ENCODE measurements at regions not wholly inside any gene's neighbourhood (a gene's known extent, or its start where the extent isn't known, plus 50 kb on each side); places are given as distances from the start of the nearest gene placed in this dataset.

- H3K36me3 ChIP-seq (ENCODE audit: control insufficient read depth, low read length), result no peaks in the 10 kb centered on the region
- no peaks in the 10 kb centered on the region for H3K27me3 ChIP-seq (ENCODE audit: control insufficient read depth, low read length)
- H3K9me2 ChIP-seq (replicated peaks; ENCODE audit: control insufficient read depth, low read length), result no peaks in the 10 kb centered on the region
- no peaks in the 10 kb centered on the region for H3K79me2 ChIP-seq (ENCODE audit: control insufficient read depth, low read length)
- no peaks in the 10 kb centered on the region for H4K20me1 ChIP-seq (ENCODE audit: control insufficient read depth, insufficient read depth, low read depth, low read length)
- no peak overlapping the region for H3K4me2 ChIP-seq (ENCODE audit: low read length)
- peaks cover 13% of the 10 kb centered on the region for H3K4me1 ChIP-seq (ENCODE audit: control insufficient read depth, low read length)
- H3K9me3 ChIP-seq (ENCODE audit: control insufficient read depth, insufficient read depth, low read length), result peaks cover 9% of the 10 kb centered on the region; the same call in 1 of the 2 replicates
- H3K4me3 ChIP-seq (ENCODE audit: low read length), result no peak overlapping the region
- H3F3A ChIP-seq (ENCODE audit: control insufficient read depth, insufficient read depth), result peaks cover 7% of the 10 kb centered on the region
- TF ChIP-seq EZH2phosphoT487 (IDR thresholded peaks at IDR 0.05; ENCODE audit: borderline replicate concordance, low read length) (no peak), CTCF (IDR thresholded peaks at IDR 0.05; ENCODE audit: low read depth, low read length, poor library complexity, severe bottlenecking) (no peak)
- no peak overlapping the region for H3K27ac ChIP-seq (ENCODE audit: low read depth, low read length)
These were observed 999.6 kb downstream of the BRD1 start for GRCh38 chr22:48827904-48828555.

- no peaks in the 10 kb centered on the region for H3K79me2 ChIP-seq (ENCODE audit: control insufficient read depth, low read length)
- peaks cover 7% of the 10 kb centered on the region for H3K4me1 ChIP-seq (ENCODE audit: control insufficient read depth, low read length)
- no peaks in the 10 kb centered on the region for H3K9me2 ChIP-seq (replicated peaks; ENCODE audit: control insufficient read depth, low read length)
- H3K4me2 ChIP-seq (ENCODE audit: low read length), result no peak overlapping the region
- peaks cover 7% of the 10 kb centered on the region for H3F3A ChIP-seq (ENCODE audit: control insufficient read depth, insufficient read depth)
- no peak overlapping the region for H3K4me3 ChIP-seq (ENCODE audit: low read length)
- H3K36me3 ChIP-seq (ENCODE audit: control insufficient read depth, low read length), result no peaks in the 10 kb centered on the region
- H3K27me3 ChIP-seq (ENCODE audit: control insufficient read depth, low read length), result no peaks in the 10 kb centered on the region
- TF ChIP-seq EZH2phosphoT487 (IDR thresholded peaks at IDR 0.05; ENCODE audit: borderline replicate concordance, low read length), result no peak
- TF ChIP-seq CTCF (IDR thresholded peaks at IDR 0.05; ENCODE audit: low read depth, low read length, poor library complexity, severe bottlenecking), result no peak
- no peaks in the 10 kb centered on the region for H4K20me1 ChIP-seq (ENCODE audit: control insufficient read depth, insufficient read depth, low read depth, low read length)
- no peak overlapping the region for H3K27ac ChIP-seq (ENCODE audit: low read depth, low read length)
- H3K9me3 ChIP-seq (ENCODE audit: control insufficient read depth, insufficient read depth, low read length), result peaks cover 9% of the 10 kb centered on the region; the same call in 1 of the 2 replicates
These were observed 1000.3 kb downstream of the BRD1 start for GRCh38 chr22:48827268-48827846.

- TF ChIP-seq CTCF (IDR thresholded peaks at IDR 0.05; ENCODE audit: low read depth, low read length, poor library complexity, severe bottlenecking) (no peak), EZH2phosphoT487 (IDR thresholded peaks at IDR 0.05; ENCODE audit: borderline replicate concordance, low read length) (no peak)
- no peaks in the 10 kb centered on the region for H3K79me2 ChIP-seq (ENCODE audit: control insufficient read depth, low read length)
- H3K4me1 ChIP-seq (ENCODE audit: control insufficient read depth, low read length), result no peaks in the 10 kb centered on the region
These were observed 1001.1 kb downstream of the BRD1 start for GRCh38 chr22:48826546-48826945.

More at GRCh38 chr22:48826546-48826945, 1001.1 kb downstream of the BRD1 start:
- Histone ChIP-seq H3K27me3 (ENCODE audit: control insufficient read depth, low read length) (no peaks in the 10 kb centered on the region), H3K4me2 (ENCODE audit: low read length) (no peak overlapping the region), H3F3A (ENCODE audit: control insufficient read depth, insufficient read depth) (peaks cover 5% of the 10 kb centered on the region), H3K36me3 (ENCODE audit: control insufficient read depth, low read length) (no peaks in the 10 kb centered on the region), H3K9me3 (ENCODE audit: control insufficient read depth, insufficient read depth, low read length) (peaks cover 6% of the 10 kb centered on the region; the same call in 1 of the 2 replicates), H3K4me3 (ENCODE audit: low read length) (no peak overlapping the region), H4K20me1 (ENCODE audit: control insufficient read depth, insufficient read depth, low read depth, low read length) (no peaks in the 10 kb centered on the region), H3K27ac (ENCODE audit: low read depth, low read length) (no peak overlapping the region), H3K9me2 (replicated peaks; ENCODE audit: control insufficient read depth, low read length) (no peaks in the 10 kb centered on the region)
